ENCODE measurements at regions not wholly inside any gene's neighbourhood (a gene's known extent, or its start where the extent isn't known, plus 50 kb on each side); places are given as distances from the start of the nearest gene placed in this dataset.

GRCh38 chr5:3035452-3035851 is 284.0 kb upstream of the IRX2 start (continued):
- TF ChIP-seq ZNF518B (CRISPR knock-in tag; IDR thresholded peaks at IDR 0.05) (no peak), KDM5B (IDR thresholded peaks at IDR 0.05; ENCODE audit: insufficient replicate concordance, low read depth, low read length) (no peak), TAF9B (IDR thresholded peaks at IDR 0.05; ENCODE audit: partially characterized antibody) (no peak), FOXA1 (IDR thresholded peaks at IDR 0.05; ENCODE audit: borderline replicate concordance) (no peak), FOS (IDR thresholded peaks at IDR 0.05; ENCODE audit: extremely low read depth, insufficient read length) (no peak), ZBTB5 (IDR thresholded peaks at IDR 0.05) (no peak), TRIM25 (IDR thresholded peaks at IDR 0.05; ENCODE audit: borderline replicate concordance) (no peak), MBD2 (IDR thresholded peaks at IDR 0.05; ENCODE audit: borderline replicate concordance, low read depth) (no peak), ZNF57 (CRISPR knock-in tag; IDR thresholded peaks at IDR 0.05) (no peak), IRF1 (CRISPR knock-in tag; IDR thresholded peaks at IDR 0.05; ENCODE audit: borderline replicate concordance) (no peak), HIVEP1 (CRISPR knock-in tag; IDR thresholded peaks at IDR 0.05) (no peak), ARID3A (IDR thresholded peaks at IDR 0.05; ENCODE audit: borderline replicate concordance, low read depth, low read length) (no peak)
